OCI-LY3 (cell line): ENCODE measurements at regions not wholly inside any gene's neighbourhood (a gene's known extent, or its start where the extent isn't known, plus 50 kb on each side); places are given as distances from the start of the nearest gene placed in this dataset.

Experiments used
- CTCF ChIP-seq: fragments of 200-600, 300-600 bp; sonication (generic); IDR thresholded peaks from 2 replicates; pipeline ENCODE4 v1.5.1; 2014; ENCODE audit warnings: antibody characterized with exemption, low read length, low read depth
- EZH2phosphoT487 ChIP-seq: fragments of 200-600 bp; shearing (Covaris generic); IDR thresholded peaks from 2 replicates; pipeline ENCODE4 v1.6.1; 2018; ENCODE audit warnings: antibody characterized with exemption, mixed run types, low read depth

- no peak for TF ChIP-seq CTCF
- no peak for TF ChIP-seq EZH2phosphoT487
Observed at GRCh38 chr5:125398466-125398865, 652.0 kb upstream of the ZNF608 start.
